ENCODE measurements at regions not wholly inside any gene's neighbourhood (a gene's known extent, or its start where the extent isn't known, plus 50 kb on each side); places are given as distances from the start of the nearest gene placed in this dataset.

GRCh38 chr7:15963206-15963605, 276.7 kb upstream of the MEOX2 start:
- Histone ChIP-seq H3K27ac (ENCODE audit: low read length) (no peak overlapping the region), H3K27me3 (ENCODE audit: control insufficient read depth, insufficient read depth, low read length) (no peaks in the 10 kb centered on the region), H3K4me3 (ENCODE audit: low read depth in 2 of 2, low read length in 2 of 2) (no peak overlapping the region), H3K4me1 (ENCODE audit: control insufficient read depth, insufficient read depth, low read length) (no peaks in the 10 kb centered on the region), H3K9me3 (ENCODE audit: control insufficient read depth, insufficient read depth, low read depth, low read length) (no peaks in the 10 kb centered on the region), H3K36me3 (ENCODE audit: control insufficient read depth, insufficient read depth, low read length) (no peaks in the 10 kb centered on the region)
- DNase-seq (ENCODE audit: low read depth, low spot score) = no peak
- ATAC-seq = no peak
- POLR2A ChIA-PET = no interaction called here
- in situ Hi-C loops (cut with HindIII; ENCODE audit: low pct_unique_long_range_greater_than_20kb, low sequenced_read_pairs) (no loop called here), intact Hi-C loops (cut with micrococcal nuclease; ENCODE audit: unreplicated experiment) (no loop called here)
- TF ChIP-seq, protein P1, sequence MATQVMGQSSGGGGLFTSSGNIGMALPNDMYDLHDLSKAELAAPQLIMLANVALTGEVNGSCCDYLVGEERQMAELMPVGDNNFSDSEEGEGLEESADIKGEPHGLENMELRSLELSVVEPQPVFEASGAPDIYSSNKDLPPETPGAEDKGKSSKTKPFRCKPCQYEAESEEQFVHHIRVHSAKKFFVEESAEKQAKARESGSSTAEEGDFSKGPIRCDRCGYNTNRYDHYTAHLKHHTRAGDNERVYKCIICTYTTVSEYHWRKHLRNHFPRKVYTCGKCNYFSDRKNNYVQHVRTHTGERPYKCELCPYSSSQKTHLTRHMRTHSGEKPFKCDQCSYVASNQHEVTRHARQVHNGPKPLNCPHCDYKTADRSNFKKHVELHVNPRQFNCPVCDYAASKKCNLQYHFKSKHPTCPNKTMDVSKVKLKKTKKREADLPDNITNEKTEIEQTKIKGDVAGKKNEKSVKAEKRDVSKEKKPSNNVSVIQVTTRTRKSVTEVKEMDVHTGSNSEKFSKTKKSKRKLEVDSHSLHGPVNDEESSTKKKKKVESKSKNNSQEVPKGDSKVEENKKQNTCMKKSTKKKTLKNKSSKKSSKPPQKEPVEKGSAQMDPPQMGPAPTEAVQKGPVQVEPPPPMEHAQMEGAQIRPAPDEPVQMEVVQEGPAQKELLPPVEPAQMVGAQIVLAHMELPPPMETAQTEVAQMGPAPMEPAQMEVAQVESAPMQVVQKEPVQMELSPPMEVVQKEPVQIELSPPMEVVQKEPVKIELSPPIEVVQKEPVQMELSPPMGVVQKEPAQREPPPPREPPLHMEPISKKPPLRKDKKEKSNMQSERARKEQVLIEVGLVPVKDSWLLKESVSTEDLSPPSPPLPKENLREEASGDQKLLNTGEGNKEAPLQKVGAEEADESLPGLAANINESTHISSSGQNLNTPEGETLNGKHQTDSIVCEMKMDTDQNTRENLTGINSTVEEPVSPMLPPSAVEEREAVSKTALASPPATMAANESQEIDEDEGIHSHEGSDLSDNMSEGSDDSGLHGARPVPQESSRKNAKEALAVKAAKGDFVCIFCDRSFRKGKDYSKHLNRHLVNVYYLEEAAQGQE (IDR thresholded peaks at IDR 0.05; ENCODE audit: insufficient read depth in 1 of 2, low read depth in 2 of 2, low read length in 1 of 2) = no peak
- TF ChIP-seq POLR2AphosphoS5 (IDR thresholded peaks at IDR 0.05; ENCODE audit: low read depth, low read length) (no peak), SIN3A (IDR thresholded peaks at IDR 0.05; ENCODE audit: borderline replicate concordance, insufficient read depth, low read depth, low read length) (no peak), CTCF (IDR thresholded peaks at IDR 0.05) (no peak)
- no TSS peak for BruUV-seq (replicated peaks)
- CTCF ChIA-PET = no interaction called here

- Histone ChIP-seq H3K27me3 (ENCODE audit: control insufficient read depth, insufficient read depth, low read length) (no peaks in the 10 kb centered on the region), H3K27ac (ENCODE audit: low read length) (no peak overlapping the region), H3K36me3 (ENCODE audit: control insufficient read depth, insufficient read depth, low read length) (no peaks in the 10 kb centered on the region), H3K4me3 (ENCODE audit: low read depth in 2 of 2, low read length in 2 of 2) (no peak overlapping the region), H3K4me1 (ENCODE audit: control insufficient read depth, insufficient read depth, low read length) (no peaks in the 10 kb centered on the region), H3K9me3 (ENCODE audit: control insufficient read depth, insufficient read depth, low read depth, low read length) (0 out of 2 replicates have a peak, but pooled peaks cover 5% of the 10 kb centered on the region)
- in situ Hi-C loops (cut with HindIII; ENCODE audit: low pct_unique_long_range_greater_than_20kb, low sequenced_read_pairs) = no loop called here
- CTCF ChIA-PET = no interaction called here
- TF ChIP-seq, protein P1 (IDR thresholded peaks at IDR 0.05; ENCODE audit: insufficient read depth in 1 of 2, low read depth in 2 of 2, low read length in 1 of 2) = no peak
- TF ChIP-seq CTCF (IDR thresholded peaks at IDR 0.05) = no peak
- no peak for TF ChIP-seq TCF7L2 (IDR thresholded peaks at IDR 0.05; ENCODE audit: low read depth, low read length)
- no peak for TF ChIP-seq SIN3A (IDR thresholded peaks at IDR 0.05; ENCODE audit: borderline replicate concordance, insufficient read depth, low read depth, low read length)
- TF ChIP-seq POLR2AphosphoS5 (IDR thresholded peaks at IDR 0.05; ENCODE audit: low read depth, low read length) = no peak
- DNase-seq (ENCODE audit: low read depth, low spot score) = no peak
- intact Hi-C loops (cut with micrococcal nuclease; ENCODE audit: unreplicated experiment) = no loop called here
- no peak for ATAC-seq
- POLR2A ChIA-PET = no interaction called here
- BruUV-seq (replicated peaks) = no TSS peak
Observed at GRCh38 chr7:15954671-15955354, 268.3 kb upstream of the MEOX2 start.

All from Panc1 (cell line).